Head of caudate nucleus (tissue), 42 donors: ENCODE measurements at regions not wholly inside any gene's neighbourhood (a gene's known extent, or its start where the extent isn't known, plus 50 kb on each side); places are given as distances from the start of the nearest gene placed in this dataset.

ENCODE experiments used
- DNase-seq, 42 donors: peaks; one replicate each; pipeline versions ENCODE4 v3.0.0 to v3.0.0-alpha.2; 2020 to 2021; ENCODE audit warnings: mixed read lengths in 7 of 42
- intact Hi-C: fragments of 100-400 bp; cut with DNase I; formaldehyde crosslinking; loops from one replicate; pipeline ENCODE4 v1.15.0; 2022

GRCh38 chr18:4510160-4510559, 55.1 kb upstream of the DLGAP1 start:
- no peak for DNase-seq
- intact Hi-C loops = no loop called here
